Left ventricle myocardium superior (tissue), 1 donor: ENCODE measurements at regions not wholly inside any gene's neighbourhood (a gene's known extent, or its start where the extent isn't known, plus 50 kb on each side); places are given as distances from the start of the nearest gene placed in this dataset.

Experiments
- ATAC-seq: fragments of 200-7000 bp; cut with Tn5 transposase; one replicate; pipeline ENCODE4 v1.9.1; 2020; ENCODE audit warnings: mild to moderate bottlenecking, moderate library complexity
- DNase-seq: peaks from one replicate; pipeline ENCODE4 v3.0.0-alpha.2; 2020
- intact Hi-C: fragments of 100-400 bp; cut with micrococcal nuclease; formaldehyde crosslinking; loops from one replicate; pipeline ENCODE4 v1.11.0; 2022
- donor health status: DM: no; HTN: yes; CAD: no; lungs with severe emphysema.

DNA sequence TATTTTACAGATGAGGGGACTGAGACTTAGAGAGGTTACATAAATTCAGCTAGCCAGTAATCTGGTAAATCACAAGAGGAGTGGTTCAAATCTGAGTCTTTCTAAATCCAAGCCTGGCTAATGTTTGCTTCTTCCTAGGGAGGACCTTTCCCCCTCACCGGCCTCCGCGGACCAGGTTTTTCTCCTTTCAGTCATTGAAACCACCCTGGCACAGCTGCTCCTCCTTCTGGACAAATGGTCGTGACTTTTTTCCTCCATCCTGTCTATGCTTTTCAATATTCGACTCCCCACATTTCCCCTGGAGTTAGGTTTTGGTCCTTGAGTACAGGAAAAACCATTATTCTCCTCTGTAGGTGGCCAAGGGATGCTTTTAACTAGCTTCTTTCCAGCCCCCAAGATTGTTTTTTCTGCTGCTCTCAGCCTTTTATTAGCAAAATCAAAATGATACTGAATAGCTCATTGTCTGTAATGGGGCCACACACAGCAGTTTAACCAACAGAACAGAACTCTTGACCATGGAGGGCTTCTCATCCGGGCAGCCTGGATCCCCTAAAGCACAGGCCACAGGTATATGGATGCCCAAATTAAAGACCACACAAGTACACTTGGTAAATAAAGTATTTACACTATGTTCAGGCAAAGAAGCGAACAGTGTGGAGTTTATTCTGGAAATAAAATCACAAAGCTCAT lies 85.9 kb upstream of the KLHL25 start:
- no peak for ATAC-seq
- DNase-seq, result no peak
- intact Hi-C loops, result no loop called here

DNA sequence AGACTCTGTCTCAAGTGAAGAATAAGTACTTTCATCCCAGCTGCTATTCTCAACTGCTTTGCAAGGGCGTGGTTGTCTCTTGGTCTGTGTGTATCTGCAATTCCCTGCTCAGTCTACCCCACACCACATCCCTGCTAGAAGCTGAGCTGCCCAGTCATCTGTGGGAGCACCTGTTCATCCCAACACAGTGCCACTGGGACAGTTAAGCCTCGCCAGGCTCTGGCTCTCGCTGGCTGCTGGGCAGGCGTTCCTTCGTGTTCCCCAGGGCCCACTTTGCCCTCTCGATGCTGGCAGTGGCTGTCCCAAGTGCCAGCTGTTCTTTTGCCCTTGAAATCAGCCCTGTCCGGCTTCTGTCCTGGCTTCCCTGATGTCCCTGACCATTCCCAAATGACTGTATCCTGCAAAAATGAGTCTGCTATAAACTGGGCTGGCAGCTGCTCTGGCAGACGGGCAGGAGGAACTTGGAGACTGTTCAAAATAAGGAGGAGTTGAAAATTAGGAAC lies 91.6 kb upstream of the KLHL25 start:
- DNase-seq (no peak), ATAC-seq (no peak)
- intact Hi-C loops, result no loop called here

DNA sequence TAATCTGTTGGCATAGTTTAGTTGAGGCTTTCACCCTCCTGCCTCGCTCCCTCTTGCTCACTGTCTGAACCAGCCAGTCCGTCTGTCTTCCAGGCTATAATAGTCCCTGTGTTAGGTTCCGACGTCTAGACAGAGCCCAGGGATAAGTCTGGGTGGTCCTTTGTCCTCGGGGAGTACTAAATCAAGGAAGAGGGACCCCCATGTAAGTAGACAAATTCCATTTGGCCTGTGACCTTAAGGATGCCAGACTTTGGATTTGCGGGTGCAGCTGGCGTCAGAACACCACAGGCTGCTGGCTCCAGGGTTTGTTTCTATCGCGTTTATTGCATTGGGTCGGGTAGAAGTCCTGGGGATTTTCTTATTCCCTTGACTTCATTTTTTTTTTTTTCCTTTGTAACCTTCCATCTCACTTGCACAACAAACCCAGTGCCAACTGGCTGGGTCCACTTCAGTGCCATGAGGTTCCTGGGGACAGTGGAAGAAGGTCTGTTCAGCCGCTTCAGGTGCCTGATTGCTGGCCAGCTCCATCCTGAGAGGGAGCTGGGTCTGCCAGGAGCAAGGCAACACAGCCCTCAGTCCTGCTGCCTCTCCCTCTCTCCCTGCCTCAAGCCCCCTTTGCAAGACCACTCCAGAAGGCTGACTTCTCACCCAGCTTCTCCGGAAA lies 95.4 kb upstream of the KLHL25 start:
- intact Hi-C loops, result no loop called here
- ATAC-seq, result no peak
- DNase-seq, result no peak

DNA sequence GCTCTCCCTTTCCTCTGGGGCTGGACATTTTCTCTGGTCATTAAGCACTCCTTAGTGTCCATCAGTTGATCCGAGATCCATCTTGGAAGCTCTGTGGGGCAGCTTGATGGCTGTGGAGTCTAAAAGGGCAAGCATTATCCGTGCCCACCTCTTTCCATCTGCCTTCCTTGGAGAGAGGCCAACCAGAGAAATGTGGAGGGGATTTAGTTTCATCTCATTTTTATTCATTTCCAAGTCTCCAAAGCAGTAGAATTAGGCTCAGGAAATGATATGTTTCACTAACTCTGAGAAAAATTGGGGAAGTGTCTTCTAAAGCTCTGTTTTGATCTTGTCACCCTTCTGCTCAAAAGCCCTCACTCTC lies 95.9 kb upstream of the KLHL25 start:
- intact Hi-C loops, result no loop called here
- ATAC-seq, result no peak
- no peak for DNase-seq

DNA sequence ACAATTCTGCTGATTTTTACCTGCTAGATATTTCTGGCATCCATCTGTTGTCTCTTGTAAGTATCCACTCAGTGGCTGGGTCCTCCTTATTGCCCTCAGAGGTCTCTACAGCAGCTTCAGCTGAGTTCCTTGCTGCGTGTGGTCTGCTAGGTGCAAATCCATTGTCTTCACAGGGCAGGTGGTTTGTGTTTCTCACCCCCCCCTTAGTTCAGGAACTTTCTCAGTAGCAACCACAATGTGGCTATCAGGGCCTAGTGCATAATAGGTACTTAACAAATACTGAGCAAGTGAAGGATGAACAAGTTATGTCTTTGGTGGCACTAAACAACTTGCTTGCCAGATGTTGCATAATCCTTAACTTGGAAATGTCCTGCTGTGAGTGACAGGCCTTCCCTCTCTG lies 96.7 kb upstream of the KLHL25 start:
- no peak for ATAC-seq
- no peak for DNase-seq
- intact Hi-C loops, result no loop called here

DNA sequence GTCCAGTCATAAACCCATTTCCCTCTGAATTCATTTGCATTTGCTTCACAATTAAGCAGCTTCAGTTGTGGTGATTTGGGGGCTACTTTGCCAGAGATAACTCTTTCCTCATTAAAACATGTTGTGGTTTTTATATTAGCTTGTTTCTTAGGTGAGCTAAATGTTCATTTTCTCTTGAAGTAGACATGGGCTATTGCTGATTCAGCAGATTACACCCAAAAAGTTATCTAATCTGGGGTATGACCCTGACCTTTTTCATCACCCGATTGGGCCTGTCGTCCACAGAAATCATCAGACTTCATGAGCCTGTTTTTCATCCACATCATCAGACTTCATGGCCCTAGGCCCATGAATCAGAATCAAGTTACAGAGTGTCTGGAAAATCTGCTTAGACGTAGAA lies 97.5 kb upstream of the KLHL25 start:
- intact Hi-C loops, result no loop called here
- ATAC-seq, result no peak
- no peak for DNase-seq

DNA sequence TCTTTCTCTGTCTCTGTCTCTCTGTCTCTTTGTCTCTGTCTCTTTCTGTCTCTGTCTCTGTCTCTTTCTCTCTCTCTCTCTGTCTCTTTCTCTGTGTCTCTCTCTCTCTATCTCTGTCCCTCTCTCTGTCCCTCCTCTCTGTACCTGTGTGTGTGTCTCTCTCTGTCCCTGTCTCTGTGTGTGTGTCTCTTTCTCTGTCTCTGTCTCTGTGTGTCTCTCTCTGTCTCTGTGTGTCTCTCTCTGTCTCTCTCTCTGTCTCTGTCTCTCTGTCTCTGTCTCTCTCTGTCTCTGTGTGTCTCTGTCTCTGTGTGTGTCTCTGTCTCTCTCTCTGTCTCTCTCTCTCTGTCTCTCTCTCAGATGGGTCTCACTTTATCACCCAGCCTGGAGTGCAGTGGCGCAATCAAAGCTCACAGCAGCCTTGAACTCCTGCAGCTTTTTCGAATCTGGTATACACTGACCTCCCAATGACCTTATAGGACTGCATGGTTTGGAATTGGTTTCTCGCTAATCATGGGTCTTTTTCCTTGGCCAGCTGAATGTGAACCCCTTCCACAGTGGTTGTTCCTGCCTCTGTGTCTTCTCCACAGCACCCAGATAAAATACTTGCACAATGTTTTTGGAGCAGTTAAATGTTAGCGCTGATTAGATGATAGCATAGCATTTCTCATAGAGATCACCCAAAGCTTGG lies 102.6 kb upstream of the KLHL25 start:
- ATAC-seq (no peak), DNase-seq (no peak)
- intact Hi-C loops, result no loop called here

DNA sequence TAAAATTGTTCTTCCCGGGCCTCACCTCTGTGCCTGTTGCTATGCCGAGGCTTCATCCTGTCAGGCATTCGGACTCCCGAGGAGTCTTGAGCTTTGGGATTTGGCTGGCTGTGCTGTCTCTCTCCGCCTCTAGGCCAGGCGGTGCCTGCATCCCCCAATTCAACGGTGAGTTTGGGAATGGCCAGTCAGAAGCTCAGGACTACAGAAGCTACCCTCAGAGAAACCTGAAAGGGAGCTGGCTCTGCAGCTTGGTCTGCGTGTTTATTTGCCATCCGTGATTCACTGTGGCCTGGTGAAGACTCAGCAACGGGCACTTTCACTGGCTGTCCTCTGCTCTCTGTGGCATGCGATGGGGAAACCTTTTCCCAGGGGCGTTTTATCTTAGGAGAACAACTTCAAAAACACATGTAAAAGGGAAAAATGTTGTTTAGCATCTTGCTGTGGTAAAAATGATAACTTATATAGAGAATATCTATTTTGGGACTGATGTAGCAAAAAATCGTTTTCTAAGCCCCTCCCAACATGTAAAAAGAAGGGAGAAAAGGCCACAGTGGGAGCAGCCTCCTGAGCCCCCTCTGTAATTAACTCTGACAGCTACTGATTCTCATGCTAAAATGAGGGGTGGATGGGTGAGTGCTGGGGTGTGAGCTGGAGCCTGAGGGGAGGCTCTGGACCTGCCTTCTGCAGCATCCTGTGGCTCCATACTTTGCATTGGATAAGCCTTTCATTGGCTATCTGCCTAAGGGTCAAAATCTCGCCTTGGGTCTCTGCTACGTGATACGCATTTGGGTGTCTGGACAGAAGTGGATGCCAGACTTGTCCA lies 103.4 kb upstream of the KLHL25 start:
- no peak for ATAC-seq
- no peak for DNase-seq
- intact Hi-C loops, result no loop called here

DNA sequence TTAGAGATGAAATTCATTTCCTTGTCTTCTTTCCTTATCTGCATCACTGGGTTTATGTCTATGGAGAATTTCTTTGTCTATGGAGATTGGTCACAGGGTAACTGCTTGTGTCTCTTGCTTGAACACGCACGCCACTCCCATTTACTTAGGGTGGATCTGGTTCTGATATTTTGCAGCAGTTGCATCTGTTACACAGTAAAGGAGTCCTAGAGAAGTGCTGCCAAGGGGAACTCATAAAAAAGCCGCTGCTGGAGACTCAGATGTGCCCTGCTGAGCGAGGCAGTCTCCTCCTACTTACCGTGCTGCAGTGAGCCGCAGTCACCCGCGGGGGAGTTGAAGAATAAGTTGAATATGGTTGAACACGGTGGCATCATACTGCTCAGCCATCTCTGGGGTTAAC lies 105.2 kb upstream of the KLHL25 start:
- ATAC-seq, result no peak
- intact Hi-C loops, result no loop called here

DNA sequence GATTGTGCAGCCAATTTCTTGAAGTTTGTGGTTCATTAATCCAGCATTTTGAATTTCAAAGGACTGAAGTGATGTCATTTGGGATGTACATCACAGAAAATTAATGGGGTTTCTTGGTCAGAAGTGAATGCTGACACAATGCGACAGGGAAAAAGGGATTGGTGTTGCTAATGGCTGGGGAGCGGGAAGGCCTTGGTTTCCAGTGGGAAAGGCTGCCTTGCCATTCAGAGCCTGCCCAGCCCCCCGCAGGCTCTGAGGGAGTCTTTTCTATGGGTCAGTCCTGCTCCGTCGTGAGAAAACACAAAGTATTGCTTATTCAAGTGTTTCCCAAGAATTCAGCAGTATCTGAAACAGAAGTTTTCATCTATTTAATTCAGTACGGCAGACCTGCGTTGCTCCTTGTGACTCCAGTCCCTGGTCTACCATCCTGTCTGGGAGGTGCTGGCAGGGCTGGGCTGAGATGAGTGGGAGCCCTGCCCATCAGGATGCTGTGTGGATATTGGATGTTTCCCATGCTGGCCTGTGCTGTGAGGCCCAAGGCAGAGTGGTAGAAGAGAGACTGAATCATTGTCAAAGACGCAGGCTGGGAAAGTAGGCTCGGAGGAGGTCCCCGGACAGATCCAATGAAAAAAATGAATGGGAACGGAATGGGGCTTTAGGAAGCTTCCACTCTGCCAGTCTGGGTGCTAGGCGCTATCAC lies 111.2 kb upstream of the KLHL25 start:
- intact Hi-C loops, result no loop called here
- no peak for ATAC-seq
- no peak for DNase-seq

More for the DNA sequence above, 105.2 kb upstream of the KLHL25 start:
- no peak for DNase-seq

DNA sequence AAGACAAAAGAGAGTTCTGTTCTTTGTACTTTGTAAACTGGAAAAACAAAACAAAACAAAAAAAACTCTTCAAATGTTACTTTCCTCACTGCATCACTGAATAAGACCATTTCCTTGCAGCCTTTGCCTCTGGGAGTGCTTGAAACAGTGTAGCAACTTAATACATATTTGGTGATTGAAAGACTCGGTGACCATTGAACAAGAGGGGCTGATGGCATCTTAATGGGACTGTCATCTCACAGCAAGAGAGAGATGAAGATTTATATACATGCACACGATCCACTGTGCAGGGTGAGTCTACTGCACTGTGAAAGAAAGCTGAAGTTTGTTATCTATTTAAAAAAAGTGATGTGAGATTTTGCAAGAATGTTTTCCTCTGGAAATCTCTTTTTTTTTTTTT lies 111.9 kb upstream of the KLHL25 start:
- intact Hi-C loops, result no loop called here
- ATAC-seq (no peak), DNase-seq (no peak)

DNA sequence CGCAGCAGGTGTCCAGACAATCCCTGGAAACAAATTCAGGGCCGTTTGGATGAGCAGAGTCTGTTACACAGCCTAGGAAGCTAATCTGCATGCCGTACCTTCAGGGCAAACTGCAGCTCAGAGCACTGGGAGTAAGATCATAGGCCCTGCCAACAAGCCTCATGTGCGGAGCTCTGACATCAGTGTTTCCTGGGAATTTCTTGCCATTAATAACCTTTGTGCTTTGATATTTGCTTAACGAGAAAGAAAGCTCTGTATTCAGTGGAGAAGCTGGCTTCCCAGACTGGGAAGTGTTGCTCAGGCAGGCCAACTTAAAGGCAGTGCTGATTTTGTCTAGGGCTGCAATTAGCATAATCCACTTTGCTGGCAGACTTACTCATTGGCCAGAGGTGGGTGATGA lies 116.1 kb upstream of the KLHL25 start:
- intact Hi-C loops, result no loop called here
- no peak for DNase-seq
- ATAC-seq, result no peak

DNA sequence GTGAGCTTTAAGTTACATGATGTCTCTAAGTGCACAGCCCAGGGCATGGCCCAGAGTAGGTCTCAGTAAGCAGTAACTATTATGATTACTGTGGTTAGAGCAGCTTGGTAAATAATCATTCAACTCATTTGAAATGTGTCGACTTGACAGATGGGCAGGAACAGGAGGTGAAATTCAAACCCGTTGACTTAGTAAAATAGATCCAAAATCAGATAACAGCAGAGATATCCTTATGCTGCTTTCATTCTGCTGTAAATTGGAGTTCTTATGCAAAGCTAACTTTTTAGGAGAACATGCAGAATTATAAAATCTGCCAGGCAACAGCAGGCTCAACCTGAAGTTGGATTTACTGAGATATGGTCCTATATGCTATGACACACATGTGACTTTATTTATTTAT lies 118.7 kb upstream of the KLHL25 start:
- DNase-seq, result no peak
- intact Hi-C loops, result no loop called here
- no peak for ATAC-seq

DNA sequence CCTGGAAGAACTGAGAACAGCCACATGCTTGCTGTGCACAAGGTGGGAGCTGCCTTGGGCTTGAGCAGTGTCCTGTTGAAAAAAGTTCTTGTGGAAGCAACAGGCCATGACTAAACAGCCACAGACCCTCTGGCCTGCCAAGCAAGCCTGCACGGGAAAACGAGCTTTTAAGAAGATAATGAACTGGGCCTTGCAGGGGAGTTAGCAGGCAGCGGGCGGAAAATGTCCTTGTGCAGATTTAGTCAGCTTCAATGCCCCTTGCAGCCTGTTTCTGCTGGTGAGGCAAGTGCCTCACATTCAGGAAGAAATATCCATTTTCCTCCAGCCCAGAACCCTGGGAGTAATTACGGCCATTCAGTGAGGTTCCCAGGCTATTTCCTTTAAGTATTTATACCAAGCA lies 126.2 kb upstream of the KLHL25 start:
- intact Hi-C loops, result no loop called here
- no peak for DNase-seq

DNA sequence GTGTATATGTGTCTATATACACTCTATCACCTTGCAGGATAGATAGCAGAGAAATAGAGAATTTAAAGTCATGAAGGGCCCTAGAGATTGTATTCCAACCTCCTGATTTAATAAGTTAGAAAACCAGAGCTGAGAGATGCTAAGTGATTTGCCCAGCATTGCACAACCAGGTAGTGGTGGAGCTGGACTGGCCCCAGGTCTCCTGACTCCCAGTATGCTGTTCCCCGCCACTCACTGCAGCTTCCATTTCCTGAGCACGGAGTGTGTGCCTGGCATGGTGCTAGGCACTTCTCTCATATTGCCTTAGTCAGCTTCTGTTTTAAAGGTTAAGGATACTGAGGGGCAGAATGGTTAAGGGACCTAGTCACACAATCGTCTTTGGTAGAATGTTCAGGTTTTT lies 129.4 kb upstream of the KLHL25 start:
- no peak for ATAC-seq
- DNase-seq, result no peak
- intact Hi-C loops, result no loop called here

More for the DNA sequence above, 126.2 kb upstream of the KLHL25 start:
- ATAC-seq, result no peak

DNA sequence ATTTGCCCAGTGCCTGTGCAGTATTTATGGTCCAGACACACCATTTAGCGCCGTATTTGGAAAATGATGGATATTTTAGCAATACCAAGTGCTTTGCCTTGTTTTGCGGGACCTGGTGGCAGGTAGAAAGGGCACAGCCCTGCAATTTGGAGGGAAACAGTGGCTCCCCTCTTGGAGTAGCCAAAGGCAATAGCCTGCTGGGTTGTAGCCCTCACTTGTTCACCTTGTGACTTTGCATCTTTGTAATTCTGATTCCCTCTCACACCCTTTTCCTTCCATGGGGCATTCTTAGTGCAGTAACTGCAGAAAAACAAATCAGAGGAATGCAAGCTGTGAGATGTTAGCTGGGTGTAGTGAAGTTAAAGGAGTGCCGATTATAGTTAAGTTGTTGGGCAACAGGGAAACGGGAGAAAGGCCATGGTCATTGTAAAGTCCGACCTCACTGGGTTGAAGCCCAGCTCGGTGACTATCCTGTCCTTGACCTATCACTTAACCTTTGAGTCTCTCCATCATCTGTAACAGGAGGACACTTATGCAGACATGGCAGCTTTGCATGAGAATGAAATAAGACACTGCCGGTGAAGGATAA lies 131.0 kb upstream of the KLHL25 start:
- ATAC-seq (no peak), DNase-seq (no peak)
- intact Hi-C loops, result no loop called here

DNA sequence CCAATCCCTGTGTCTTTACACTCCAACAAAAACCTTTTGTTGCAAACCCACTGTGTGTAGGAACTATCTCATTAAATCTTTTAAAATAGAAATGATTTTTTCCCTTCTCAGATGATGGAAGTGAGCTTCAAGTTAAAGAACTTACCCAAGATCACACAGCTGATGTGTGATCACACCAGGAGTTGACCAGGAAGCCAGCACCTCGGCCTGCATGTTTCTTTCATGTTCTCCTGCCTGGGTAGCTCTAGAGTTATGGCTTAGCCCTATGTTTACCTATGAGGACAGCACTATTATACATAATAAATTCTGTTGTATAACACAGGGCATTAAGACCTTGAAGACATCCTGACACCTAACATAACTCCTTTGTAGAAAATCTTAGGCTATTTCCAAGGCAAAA lies 132.1 kb upstream of the KLHL25 start:
- DNase-seq (no peak), ATAC-seq (no peak)
- intact Hi-C loops, result no loop called here

DNA sequence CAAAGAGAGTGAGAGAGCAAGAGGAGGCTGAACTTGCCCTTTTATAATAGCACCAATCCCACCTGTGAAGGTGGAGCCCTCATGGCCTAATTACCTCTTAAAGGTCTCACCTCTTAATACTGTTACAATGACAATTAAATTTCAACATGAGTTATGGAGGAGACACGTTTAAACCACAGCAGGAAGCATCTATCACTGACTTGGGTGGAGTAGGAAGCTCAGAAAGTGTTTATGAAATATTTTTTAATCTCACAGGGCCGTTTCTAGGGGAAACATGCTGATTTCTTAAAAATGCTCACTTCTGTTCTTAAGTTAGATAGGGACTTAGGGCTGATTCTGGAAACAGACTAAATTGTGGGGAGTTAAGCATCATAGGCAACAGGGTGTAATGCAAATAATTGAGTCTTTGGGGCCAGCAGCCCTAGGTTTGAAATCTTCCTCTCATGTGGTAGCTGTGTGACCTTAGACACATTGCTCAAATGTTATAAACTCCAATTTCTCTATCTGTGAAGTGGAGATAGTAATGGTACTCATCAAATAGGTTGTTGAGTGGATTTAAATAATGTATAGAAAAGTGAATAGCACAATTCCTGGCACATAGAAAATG lies 133.3 kb upstream of the KLHL25 start:
- intact Hi-C loops, result no loop called here
- ATAC-seq, result no peak
- no peak for DNase-seq

DNA sequence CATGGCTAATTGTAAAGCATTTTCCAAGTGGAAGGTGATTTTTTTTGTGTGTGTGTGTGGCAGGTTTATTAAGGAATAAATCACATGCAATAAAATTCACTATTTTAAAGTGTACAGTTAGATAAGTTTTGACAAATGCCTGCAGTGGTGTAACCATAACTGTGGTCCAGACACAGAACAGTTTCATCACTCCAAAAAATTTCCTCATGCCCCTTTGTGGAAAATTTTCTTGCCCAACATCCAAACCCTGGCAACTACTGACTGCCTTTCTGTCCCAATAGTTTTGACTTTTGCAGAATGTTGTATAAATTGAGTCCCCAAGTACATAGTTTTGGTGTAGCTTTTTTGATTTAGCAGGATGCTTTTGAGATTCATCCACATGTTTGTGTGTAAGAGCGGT lies 135.1 kb upstream of the KLHL25 start:
- intact Hi-C loops, result no loop called here
- DNase-seq (no peak), ATAC-seq (no peak)
